Esophagus muscularis mucosa (tissue), 4 donors: ENCODE measurements at regions not wholly inside any gene's neighbourhood (a gene's known extent, or its start where the extent isn't known, plus 50 kb on each side); places are given as distances from the start of the nearest gene placed in this dataset.

ENCODE experiments used
- DNase-seq: peaks from one replicate; pipeline ENCODE4 v3.0.0-alpha.2; 2017; ENCODE audit errors: extremely low spot score
- H3K27ac ChIP-seq, 4 donors: fragments of 200-600 bp; sonication (generic); replicated peaks in 1 of 4; 1 replicate in 3 of 4; 2 replicates in 1 of 4; pipeline ENCODE4 v1.5.1; 2016 to 2019; ENCODE audit warnings: mild to moderate bottlenecking in 1 of 4
- H3K27me3 ChIP-seq, 4 donors: fragments of 200-600 bp; sonication (generic); one replicate each; pipeline versions ENCODE4 v1.5.1 to v1.6.0; 2016 to 2019
- H3K36me3 ChIP-seq, 4 donors: fragments of 200-600 bp; sonication (generic); one replicate each; pipeline ENCODE4 v1.5.1; 2016 to 2019
- H3K4me1 ChIP-seq, 4 donors: fragments of 200-600 bp; sonication (generic); one replicate each; pipeline ENCODE4 v1.5.1; 2016 to 2019
- H3K4me3 ChIP-seq, 4 donors: fragments of 200-600 bp; sonication (generic); 1 replicate in 2 of 4; 2 replicates in 2 of 4; pipeline ENCODE4 v1.5.1; 2016 to 2019; ENCODE audit warnings: mild to moderate bottlenecking in 4 of 4, moderate library complexity in 1 of 4
- H3K9me3 ChIP-seq, 4 donors: fragments of 200-600 bp; sonication (generic); 1 replicate in 3 of 4; 2 replicates in 1 of 4; pipeline ENCODE4 v1.5.1; 2016 to 2019
- EP300 ChIP-seq: sonication (generic); formaldehyde crosslinking; IDR thresholded peaks from one replicate; pipeline ENCODE4 v1.6.1; 2017; ENCODE audit warnings: antibody characterized with exemption
- POLR2A ChIP-seq: fragments of 450-650 bp; IDR thresholded peaks from one replicate; pipeline ENCODE4 v1.6.1; 2017; ENCODE audit warnings: antibody characterized with exemption, moderate library complexity, mild to moderate bottlenecking, low read depth
- POLR2AphosphoS5 ChIP-seq, 2 donors: sonication (generic); formaldehyde crosslinking; IDR thresholded peaks; one replicate each; pipeline ENCODE4 v1.6.1; 2017; ENCODE audit warnings: antibody characterized with exemption in 2 of 2
- WGBS: methylation state at CpG from one replicate; pipeline ENCODE4 v1.1.5; 2018; 5-methylcytosine and 5-hydroxymethylcytosine counted together
- intact Hi-C: fragments of 100-400 bp; cut with DNase I; formaldehyde crosslinking; loops from one replicate; pipeline ENCODE4 v1.15.1; 2023
- TF ChIP-seq, protein P1 (sequence below), 3 experiments: fragments of 200-600 bp in 2 of 3; fragments of 450-650 bp in 1 of 3; sonication (generic) in 2 of 3; IDR thresholded peaks; one replicate each; pipeline ENCODE4 v1.5.1; 2017 to 2019; ENCODE audit warnings: antibody characterized with exemption in 3 of 3, mild to moderate bottlenecking in 2 of 3, moderate library complexity in 1 of 3

GRCh38 chr3:66133853-66134445, 86.9 kb upstream of the SLC25A26 start:
- H3K27me3 ChIP-seq, result no peaks in the 10 kb centered on the region
- no peak overlapping the region for H3K4me3 ChIP-seq
- no peak for DNase-seq
- TF ChIP-seq EP300, result no peak
- TF ChIP-seq POLR2AphosphoS5 (IDR thresholded peaks at IDR 0.05), result no peak
- TF ChIP-seq POLR2A, result no peak
- TF ChIP-seq, protein P1, sequence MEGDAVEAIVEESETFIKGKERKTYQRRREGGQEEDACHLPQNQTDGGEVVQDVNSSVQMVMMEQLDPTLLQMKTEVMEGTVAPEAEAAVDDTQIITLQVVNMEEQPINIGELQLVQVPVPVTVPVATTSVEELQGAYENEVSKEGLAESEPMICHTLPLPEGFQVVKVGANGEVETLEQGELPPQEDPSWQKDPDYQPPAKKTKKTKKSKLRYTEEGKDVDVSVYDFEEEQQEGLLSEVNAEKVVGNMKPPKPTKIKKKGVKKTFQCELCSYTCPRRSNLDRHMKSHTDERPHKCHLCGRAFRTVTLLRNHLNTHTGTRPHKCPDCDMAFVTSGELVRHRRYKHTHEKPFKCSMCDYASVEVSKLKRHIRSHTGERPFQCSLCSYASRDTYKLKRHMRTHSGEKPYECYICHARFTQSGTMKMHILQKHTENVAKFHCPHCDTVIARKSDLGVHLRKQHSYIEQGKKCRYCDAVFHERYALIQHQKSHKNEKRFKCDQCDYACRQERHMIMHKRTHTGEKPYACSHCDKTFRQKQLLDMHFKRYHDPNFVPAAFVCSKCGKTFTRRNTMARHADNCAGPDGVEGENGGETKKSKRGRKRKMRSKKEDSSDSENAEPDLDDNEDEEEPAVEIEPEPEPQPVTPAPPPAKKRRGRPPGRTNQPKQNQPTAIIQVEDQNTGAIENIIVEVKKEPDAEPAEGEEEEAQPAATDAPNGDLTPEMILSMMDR (IDR thresholded peaks at IDR 0.05), result no peak
- 92% methylated on average over 8 of the region's 8 CpGs for WGBS
- no peaks in the 10 kb centered on the region for H3K9me3 ChIP-seq
- H3K36me3 ChIP-seq, result no peaks in the 10 kb centered on the region
- peaks cover 0 to 8% (median 4%) of the 10 kb centered on the region in 4 donors for H3K4me1 ChIP-seq
- intact Hi-C loops, result no loop called here
- H3K27ac ChIP-seq, result no peak overlapping the region

GRCh38 chr3:66133050-66133757, 87.6 kb upstream of the SLC25A26 start:
- Histone ChIP-seq H3K4me1 (peaks cover 0 to under 1% (median 0%) of the 10 kb centered on the region in 4 donors), H3K27me3 (no peaks in the 10 kb centered on the region), H3K9me3 (no peaks in the 10 kb centered on the region), H3K27ac (no peak overlapping the region), H3K4me3 (no peak overlapping the region), H3K36me3 (no peaks in the 10 kb centered on the region)
- 89% methylated on average over 6 of the region's 6 CpGs for WGBS
- intact Hi-C loops, result no loop called here
- TF ChIP-seq POLR2AphosphoS5 (IDR thresholded peaks at IDR 0.05) (no peak), EP300 (no peak), POLR2A (no peak)
- TF ChIP-seq, protein P1 (IDR thresholded peaks at IDR 0.05), result no peak
- DNase-seq, result no peak

GRCh38 chr3:66128623-66129022, 89.9 kb upstream of the MAGI1 start:
- intact Hi-C loops, result no loop called here
- Histone ChIP-seq H3K36me3 (no peaks in the 10 kb centered on the region), H3K27me3 (no peaks in the 10 kb centered on the region), H3K9me3 (no peaks in the 10 kb centered on the region), H3K27ac (no peak overlapping the region), H3K4me1 (no peaks in the 10 kb centered on the region), H3K4me3 (no peak overlapping the region)
- 83% methylated on average over 1 of the region's 1 CpG for WGBS
- DNase-seq, result no peak
- TF ChIP-seq POLR2AphosphoS5 (IDR thresholded peaks at IDR 0.05) (no peak), EP300 (no peak), POLR2A (no peak)
- TF ChIP-seq, protein P1 (IDR thresholded peaks at IDR 0.05), result no peak

DNA sequence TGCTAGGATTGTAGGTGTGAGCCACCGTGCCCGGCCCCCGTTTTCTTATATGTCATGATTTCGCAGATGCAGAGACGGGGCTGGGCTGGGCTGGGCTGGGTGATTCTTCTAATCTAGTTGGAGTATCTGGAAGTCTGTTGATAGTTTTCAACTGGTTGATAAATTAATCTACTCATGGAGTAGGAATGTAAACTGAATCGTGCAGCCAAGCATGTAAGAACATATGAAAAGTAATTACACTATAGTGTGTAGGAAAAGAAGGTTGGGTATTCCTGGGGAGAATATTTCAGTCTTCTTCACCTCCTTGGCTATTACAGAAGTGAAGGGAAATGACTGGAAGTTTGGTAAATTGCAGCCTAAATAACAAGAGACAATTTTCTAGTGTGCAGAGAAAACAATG, 82.6 kb upstream of the MAGI1 start:
- 43% methylated on average over 4 of the region's 6 CpGs for WGBS
- no peak for DNase-seq
- Histone ChIP-seq H3K9me3 (no peaks in the 10 kb centered on the region), H3K4me3 (no peak overlapping the region), H3K27me3 (no peaks in the 10 kb centered on the region), H3K4me1 (peaks cover 3 to 7% (median 5%) of the 10 kb centered on the region in 4 donors), H3K36me3 (no peaks in the 10 kb centered on the region), H3K27ac (no peak overlapping the region)
- TF ChIP-seq POLR2A, result no peak
- intact Hi-C loops, result no loop called here

- H3K9me3 ChIP-seq, result no peaks in the 10 kb centered on the region
- H3K27me3 ChIP-seq, result no peaks in the 10 kb centered on the region
- H3K4me1 ChIP-seq, result peaks cover 15 to 18% (median 16%) of the 10 kb centered on the region in 4 donors
- DNase-seq, result no peak
- WGBS, result 59% methylated on average over 6 of the region's 6 CpGs
- H3K4me3 ChIP-seq, result no peak overlapping the region
- TF ChIP-seq, protein P1 (IDR thresholded peaks at IDR 0.05), result no peak
- no peak for TF ChIP-seq POLR2A
- TF ChIP-seq POLR2AphosphoS5 (IDR thresholded peaks at IDR 0.05), result peak; percentile 83
- H3K27ac ChIP-seq, result peak overlapping the region; percentile 34 to 63 (median 58)
- H3K36me3 ChIP-seq, result no peaks in the 10 kb centered on the region
- intact Hi-C loops, result loop anchor here (5.0 kb wide), 1 partner anchor 79 kb away; the partner anchor contains the start of gene MAGI1
Observed at GRCh38 chr3:66115858-66116654, 77.3 kb upstream of the MAGI1 start.
